Caco-2 (cell line): ENCODE measurements at regions not wholly inside any gene's neighbourhood (a gene's known extent, or its start where the extent isn't known, plus 50 kb on each side); places are given as distances from the start of the nearest gene placed in this dataset.

Source experiments
- BruUV-seq: library from RNA; stranded (reverse); fragments of 400-500 nt; replicated peaks from 2 replicates; lab custom pipeline; 2021; lab: Mats Ljungman, UMichigan
- CTCF ChIA-PET: fragments of 300-600 bp; sonication (Branson Sonifier 250); formaldehyde crosslinking; loops from one replicate; lab custom pipeline; 2022; ENCODE audit warnings: antibody characterized with exemption; lab: Charles Lee
- POLR2A ChIA-PET: fragments of 300-600 bp; sonication (Branson Sonifier 250); formaldehyde crosslinking; loops from one replicate; lab custom pipeline; 2022; ENCODE audit warnings: antibody characterized with exemption; lab: Charles Lee
- DNase-seq, 2 experiments: peaks; one replicate each; pipeline versions ENCODE4 v3.0.0 to v3.0.0-alpha.2; 2020 to 2022
- H3K27me3 ChIP-seq: replicated peaks from 2 replicates; pipeline ENCODE4 v1.6.0; 2011; ENCODE audit warnings: low read length; ENCODE audit not compliant: control insufficient read depth, insufficient read depth
- H3K36me3 ChIP-seq: 2 replicates; pipeline ENCODE4 v1.5.1; 2011; ENCODE audit warnings: low read length; ENCODE audit not compliant: control insufficient read depth, insufficient read depth
- H3K4me1 ChIP-seq: fragments of 250-450 bp; sonication (Bioruptor Pico); 2 replicates; pipeline ENCODE4 v1.5.1; 2020; ENCODE audit warnings: mild to moderate bottlenecking
- H3K4me3 ChIP-seq: 2 replicates; pipeline ENCODE4 v1.5.1; 2011; ENCODE audit warnings: low read depth, mild to moderate bottlenecking, control low read depth, low read length
- H3K9me3 ChIP-seq: fragments of 250-450 bp; sonication (Bioruptor Pico); 2 replicates; pipeline ENCODE4 v1.5.1; 2020; ENCODE audit warnings: mild to moderate bottlenecking, moderate library complexity
- H3K27ac Mint-ChIP-seq: one replicate; pipeline ENCODE4 v1.8.0; 2022; ENCODE audit warnings: mixed read lengths; ENCODE audit not compliant: unreplicated experiment
- H3K27me3 Mint-ChIP-seq: one replicate; pipeline ENCODE4 v1.8.0; 2022; ENCODE audit warnings: mixed read lengths; ENCODE audit not compliant: insufficient read depth, unreplicated experiment
- H3K36me3 Mint-ChIP-seq: one replicate; pipeline ENCODE4 v1.8.0; 2022; ENCODE audit warnings: mild to moderate bottlenecking, mixed read lengths; ENCODE audit not compliant: insufficient read depth, unreplicated experiment
- H3K4me1 Mint-ChIP-seq: one replicate; pipeline ENCODE4 v1.8.0; 2022; ENCODE audit warnings: low read depth, mixed read lengths; ENCODE audit not compliant: unreplicated experiment
- H3K4me3 Mint-ChIP-seq: one replicate; pipeline ENCODE4 v1.8.0; 2022; ENCODE audit warnings: mild to moderate bottlenecking, moderate library complexity, mixed read lengths; ENCODE audit not compliant: unreplicated experiment
- H3K9me3 Mint-ChIP-seq: one replicate; pipeline ENCODE4 v1.8.0; 2022; ENCODE audit warnings: mixed read lengths; ENCODE audit not compliant: unreplicated experiment
- CTCF ChIP-seq, 2 experiments: fragments of 200-600 bp in 1 of 2; IDR thresholded peaks; 1 replicate in 1 of 2; 2 replicates in 1 of 2; pipeline versions ENCODE4 v1.5.1 to v1.8.0; 2011 to 2022; ENCODE audit warnings: antibody characterized with exemption in 1 of 2, control low read depth in 1 of 2, inconsistent platforms in 1 of 2, low read depth in 1 of 2, low read length in 1 of 2, mild to moderate bottlenecking in 1 of 2, moderate library complexity in 1 of 2; ENCODE audit not compliant: insufficient read depth in 1 of 2, severe bottlenecking in 1 of 2, unreplicated experiment in 1 of 2
- intact Hi-C: fragments of 100-400 bp; cut with micrococcal nuclease; formaldehyde crosslinking; loops from one replicate; pipeline ENCODE4 v1.10.0; 2022; ENCODE audit not compliant: unreplicated experiment

GRCh38 chr15:94644433-94644832 is 413.1 kb downstream of the MCTP2 start:
- Mint-ChIP-seq H3K4me1 (no peaks in the 10 kb centered on the region), H3K27me3 (peaks cover 14% of the 10 kb centered on the region), H3K36me3 (no peaks in the 10 kb centered on the region), H3K27ac (no peak overlapping the region), H3K9me3 (no peaks in the 10 kb centered on the region), H3K4me3 (no peak overlapping the region)
- H3K4me3 ChIP-seq: no peak overlapping the region
- TF ChIP-seq CTCF (IDR thresholded peaks at IDR 0.05; ENCODE audit: insufficient read depth in 1 of 2, low read depth in 1 of 2, low read length in 1 of 2, severe bottlenecking in 1 of 2, unreplicated experiment in 1 of 2): no peak
- H3K9me3 ChIP-seq: no peaks in the 10 kb centered on the region
- intact Hi-C loops: no loop called here
- H3K36me3 ChIP-seq: no peaks in the 10 kb centered on the region
- CTCF ChIA-PET: no interaction called here
- no peaks in the 10 kb centered on the region for H3K4me1 ChIP-seq
- H3K27me3 ChIP-seq: no peaks in the 10 kb centered on the region
- DNase-seq: no peak
- BruUV-seq: no TSS peak
- POLR2A ChIA-PET: no interaction called here

- no TSS peak for BruUV-seq
- H3K4me1 Mint-ChIP-seq: no peaks in the 10 kb centered on the region
- no peaks in the 10 kb centered on the region for H3K27me3 ChIP-seq
- intact Hi-C loops: no loop called here
- no peak overlapping the region for H3K27ac Mint-ChIP-seq
- no peak overlapping the region for H3K4me3 Mint-ChIP-seq
- peaks cover 15% of the 10 kb centered on the region for H3K27me3 Mint-ChIP-seq
- CTCF ChIA-PET: no interaction called here
- no peaks in the 10 kb centered on the region for H3K9me3 ChIP-seq
- H3K4me1 ChIP-seq: no peaks in the 10 kb centered on the region
- no peaks in the 10 kb centered on the region for H3K36me3 Mint-ChIP-seq
- POLR2A ChIA-PET: no interaction called here
- H3K4me3 ChIP-seq: no peak overlapping the region
- no peak for DNase-seq
- no peak for TF ChIP-seq CTCF (IDR thresholded peaks at IDR 0.05; ENCODE audit: insufficient read depth in 1 of 2, low read depth in 1 of 2, low read length in 1 of 2, severe bottlenecking in 1 of 2, unreplicated experiment in 1 of 2)
- H3K9me3 Mint-ChIP-seq: no peaks in the 10 kb centered on the region
- H3K36me3 ChIP-seq: no peaks in the 10 kb centered on the region
Measured at GRCh38 chr15:94653071-94653470, 421.7 kb downstream of the MCTP2 start.

- Mint-ChIP-seq H3K27me3 (peaks cover 19% of the 10 kb centered on the region), H3K36me3 (no peaks in the 10 kb centered on the region), H3K27ac (no peak overlapping the region), H3K9me3 (no peaks in the 10 kb centered on the region), H3K4me3 (no peak overlapping the region), H3K4me1 (no peaks in the 10 kb centered on the region)
- ChIA-PET CTCF (no interaction called here), POLR2A (no interaction called here)
- Histone ChIP-seq H3K36me3 (no peaks in the 10 kb centered on the region), H3K4me1 (no peaks in the 10 kb centered on the region), H3K4me3 (no peak overlapping the region), H3K27me3 (no peaks in the 10 kb centered on the region), H3K9me3 (no peaks in the 10 kb centered on the region)
- DNase-seq: no peak
- intact Hi-C loops: no loop called here
- no TSS peak for BruUV-seq
- no peak for TF ChIP-seq CTCF (IDR thresholded peaks at IDR 0.05; ENCODE audit: insufficient read depth in 1 of 2, low read depth in 1 of 2, low read length in 1 of 2, severe bottlenecking in 1 of 2, unreplicated experiment in 1 of 2)
Measured at GRCh38 chr15:94655249-94655880, 424.0 kb downstream of the MCTP2 start.
